K562 (cell line): ENCODE measurements at regions not wholly inside any gene's neighbourhood (a gene's known extent, or its start where the extent isn't known, plus 50 kb on each side); places are given as distances from the start of the nearest gene placed in this dataset.

Experiments
- ATAC-seq: fragments of 200-7000 bp; cut with Tn5 transposase; 3 replicates; pipeline ENCODE4 v1.9.1; 2020; ENCODE audit warnings: moderate library complexity
- BruUV-seq: library from RNA; stranded (reverse); fragments of 400-500 nt; replicated peaks from 2 replicates; lab custom pipeline; 2021; lab: Mats Ljungman, UMichigan
- CTCF ChIA-PET: fragments of 300-600 bp; formaldehyde crosslinking; extraction: SDS; loops from one replicate; lab custom pipeline; 2021; ENCODE audit warnings: low intra/inter-chr PET ratio; lab: Yijun Ruan, JAX
- POLR2A ChIA-PET: fragments of 300-600, 350-650 bp; sonication (Branson Sonifier 250); formaldehyde crosslinking; extraction: SDS; loops from one replicate; lab custom pipeline; 2021; ENCODE audit warnings: antibody characterized with exemption, inconsistent platforms; lab: Yijun Ruan, JAX
- DNase-seq, 4 experiments: peaks; one replicate each; pipeline versions ENCODE4 v3.0.0 to v3.0.0-alpha.2; 2011 to 2018; ENCODE audit warnings: low spot score in 3 of 4, mixed read lengths in 3 of 4; ENCODE audit errors: extremely low read depth in 1 of 4
- FAIRE-seq: peaks from 2 replicates; lab custom pipeline; 2011; peaks lifted over from hg19 to GRCh38; lab: Jason Lieb, UNC
- H2AFZ ChIP-seq: 2 replicates; pipeline ENCODE4 v1.6.0; 2011; ENCODE audit warnings: low read depth, low read length, control low read depth, inconsistent platforms
- H3K27ac ChIP-seq: fragments of 200-600 bp; 3 replicates; pipeline ENCODE4 v1.8.0; 2011; ENCODE audit warnings: low read depth, mild to moderate bottlenecking, control low read depth, inconsistent platforms, low read length, moderate library complexity, mixed read lengths; ENCODE audit errors: extremely low read depth
- H3K27me3 ChIP-seq, 2 experiments: fragments of 300-600 bp in 1 of 2; 2 replicates in 1 of 2; 3 replicates in 1 of 2; pipeline versions ENCODE4 v1.6.0 to v1.8.0; 2011; ENCODE audit warnings: inconsistent platforms in 2 of 2, low read length in 2 of 2, mild to moderate bottlenecking in 1 of 2, mixed read lengths in 1 of 2, moderate library complexity in 1 of 2; ENCODE audit not compliant: control insufficient read depth in 2 of 2, insufficient read depth in 2 of 2
- H3K36me3 ChIP-seq: fragments of 300-600 bp; 3 replicates; pipeline ENCODE4 v1.8.0; 2011; ENCODE audit warnings: mild to moderate bottlenecking, low read length, inconsistent platforms; ENCODE audit not compliant: control insufficient read depth, insufficient read depth
- H3K4me1 ChIP-seq, 2 experiments: fragments of 200-600 bp in 1 of 2; replicated peaks in 1 of 2; 2 replicates in 1 of 2; 3 replicates in 1 of 2; pipeline versions ENCODE4 v1.5.1 to v1.8.0; 2011; ENCODE audit warnings: inconsistent platforms in 2 of 2, low read length in 2 of 2, mild to moderate bottlenecking in 1 of 2, mixed read lengths in 1 of 2, moderate library complexity in 1 of 2; ENCODE audit not compliant: control insufficient read depth in 2 of 2, insufficient read depth in 2 of 2
- H3K4me2 ChIP-seq: 2 replicates; pipeline ENCODE4 v1.6.1; 2011; ENCODE audit warnings: low read length, control low read depth, inconsistent platforms, mixed read lengths; ENCODE audit not compliant: insufficient read depth
- H3K4me3 ChIP-seq: fragments of 200-600 bp; sonication (generic), shearing (Covaris generic); 2 replicates; pipeline ENCODE4 v1.5.1; 2016; ENCODE audit warnings: control low read depth, inconsistent platforms
- H3K79me2 ChIP-seq: fragments of 200-600 bp; 3 replicates; pipeline ENCODE4 v1.8.0; 2011; ENCODE audit warnings: low read length, inconsistent platforms; ENCODE audit not compliant: control insufficient read depth, insufficient read depth
- H3K9ac ChIP-seq, 2 experiments: 2 replicates each; pipeline versions ENCODE4 v1.6.0 to v1.6.1; 2011; ENCODE audit warnings: low read depth in 2 of 2, low read length in 2 of 2, control low read depth in 1 of 2, inconsistent platforms in 1 of 2, mild to moderate bottlenecking in 1 of 2, mixed read lengths in 1 of 2; ENCODE audit not compliant: insufficient read depth in 1 of 2
- H3K9me1 ChIP-seq: one replicate; pipeline ENCODE4 v1.6.0; 2011; ENCODE audit warnings: inconsistent platforms, mild to moderate bottlenecking, low read length, moderate library complexity; ENCODE audit not compliant: control insufficient read depth, insufficient read depth
- H3K9me3 ChIP-seq: replicated peaks from 2 replicates; pipeline ENCODE4 v1.5.1; 2011; ENCODE audit warnings: low read depth, low read length, inconsistent platforms; ENCODE audit not compliant: control insufficient read depth, insufficient read depth
- H4K20me1 ChIP-seq: replicated peaks from 2 replicates; pipeline ENCODE4 v1.6.1; 2011; ENCODE audit warnings: low read length, inconsistent platforms, mixed read lengths; ENCODE audit not compliant: control insufficient read depth, insufficient read depth
- BMI1 ChIP-seq: fragments of 150-350 bp; IDR thresholded peaks from 2 replicates; pipeline ENCODE4 v1.6.1; 2014; ENCODE audit warnings: low read length
- CEBPG ChIP-seq, 3 experiments: fragments of 200-800 bp in 1 of 3; sonication (Bioruptor generic) in 1 of 3; sonication (generic) in 1 of 3; formaldehyde crosslinking in 1 of 3; IDR thresholded peaks in 2 of 3; conservative IDR thresholded peaks in 1 of 3; 2 replicates each; pipeline versions ENCODE4 v1.6.1 to v1.8.0; 2016 to 2022; ENCODE audit warnings: missing compliant biosample characterization in 2 of 3, missing genetic modification characterization in 2 of 3, mild to moderate bottlenecking in 1 of 3, missing genetic modification reagents in 1 of 3
- ESRRB ChIP-seq: fragments of 250-450 bp; sonication (Bioruptor Pico); IDR thresholded peaks from 2 replicates; pipeline ENCODE4 v1.5.0; 2020; ENCODE audit warnings: mild to moderate bottlenecking, moderate library complexity, borderline replicate concordance
- HLTF ChIP-seq: fragments of 450-650 bp; IDR thresholded peaks from 2 replicates; pipeline ENCODE4 v1.6.1; 2016
- KAT2B ChIP-seq: IDR thresholded peaks from one replicate; pipeline ENCODE4 v1.6.1; 2012; ENCODE audit warnings: low read depth, mild to moderate bottlenecking, control low read depth, inconsistent platforms, low read length, moderate library complexity
- KDM2B ChIP-seq: fragments of 250-450 bp; sonication (Bioruptor Pico); IDR thresholded peaks from 2 replicates; pipeline ENCODE4 v1.8.0; 2021; ENCODE audit warnings: mild to moderate bottlenecking, moderate library complexity
- KDM4B ChIP-seq, 2 experiments: fragments of 450-650 bp in 1 of 2; sonication (generic) in 1 of 2; IDR thresholded peaks; 2 replicates each; pipeline ENCODE4 v1.6.1; 2016 to 2017; ENCODE audit warnings: borderline replicate concordance in 2 of 2, antibody characterized with exemption in 1 of 2, low read depth in 1 of 2, mild to moderate bottlenecking in 1 of 2
- KDM5B ChIP-seq: fragments of 200-600 bp; sonication (generic); IDR thresholded peaks from 2 replicates; pipeline ENCODE4 v1.6.1; 2012; ENCODE audit warnings: low read depth, mild to moderate bottlenecking, moderate library complexity, low read length, control low read depth, inconsistent platforms; ENCODE audit not compliant: insufficient replicate concordance
- MECOM ChIP-seq: fragments of 250-450 bp; sonication (Bioruptor Pico); IDR thresholded peaks from 2 replicates; pipeline ENCODE4 v1.8.0; 2022; ENCODE audit warnings: inconsistent platforms
- MED1 ChIP-seq: sonication (generic); formaldehyde crosslinking; IDR thresholded peaks from 2 replicates; pipeline ENCODE4 v1.8.1; 2023; ENCODE audit warnings: missing genetic modification reagents, borderline replicate concordance
- TAF7 ChIP-seq: fragments of 450-650 bp; IDR thresholded peaks from 2 replicates; pipeline ENCODE4 v1.6.1; 2016; ENCODE audit warnings: missing genetic modification characterization, missing compliant biosample characterization
- ZNF253 ChIP-seq: fragments of 250-450 bp; sonication (Bioruptor Pico); conservative IDR thresholded peaks from 2 replicates; pipeline ENCODE4 v1.6.1; 2021; ENCODE audit warnings: mild to moderate bottlenecking
- WGBS: fragments of 100-300 bp; shearing (Covaris generic); methylation state at CpG from one replicate; pipeline ENCODE4 v1.1.6; 2016; ENCODE audit warnings: low coverage, mixed read lengths; ENCODE audit not compliant: insufficient coverage; ENCODE audit errors: missing lambda C conversion rate; 5-methylcytosine and 5-hydroxymethylcytosine counted together
- in situ Hi-C: fragments of 300-500 bp; cut with MboI; formaldehyde crosslinking; loops from 4 replicates; pipeline ENCODE4 v1.15.0; 2018; ENCODE audit warnings: inconsistent platforms, mixed read lengths
- intact Hi-C: fragments of 100-400 bp; cut with micrococcal nuclease; formaldehyde crosslinking; loops from 2 replicates; pipeline ENCODE4 v1.14.2; 2022

DNA sequence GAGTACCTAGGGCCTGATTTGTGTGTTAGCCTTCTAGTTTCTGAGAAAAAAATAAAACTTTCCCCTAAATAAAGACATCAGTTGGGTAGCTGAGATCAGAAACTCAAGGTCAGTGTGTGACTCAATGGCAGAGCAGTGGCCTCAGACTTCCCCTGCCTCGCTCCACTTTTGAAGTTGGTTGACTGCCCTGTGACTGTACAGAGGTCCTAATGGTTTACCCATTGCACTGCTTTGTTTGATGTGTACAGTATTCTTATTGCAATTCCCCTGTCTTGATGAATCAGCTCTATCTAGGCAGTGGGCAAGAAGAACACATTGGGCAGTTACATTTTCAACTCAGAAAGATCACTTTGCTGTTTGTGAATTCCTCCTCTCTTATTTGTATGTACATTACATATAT lies 315.7 kb downstream of the KCNS3 start:
- Histone ChIP-seq H3K9me1 (no peaks in the 10 kb centered on the region), H3K36me3 (no peaks in the 10 kb centered on the region), H3K79me2 (no peaks in the 10 kb centered on the region), H3K4me2 (no peak overlapping the region), H3K4me1 (no peaks in the 10 kb centered on the region), H3K9me3 (no peaks in the 10 kb centered on the region; the same call in 1 of the 2 replicates), H3K27me3 (no peaks in the 10 kb centered on the region), H3K9ac (no peak overlapping the region), H4K20me1 (no peaks in the 10 kb centered on the region), H3K4me3 (no peak overlapping the region), H2AFZ (no peak overlapping the region), H3K27ac (no peak overlapping the region)
- in situ Hi-C loops (no loop called here), intact Hi-C loops (no loop called here)
- FAIRE-seq = no peak
- no peak for DNase-seq
- no TSS peak for BruUV-seq
- POLR2A ChIA-PET = no interaction called here
- no peak for ATAC-seq
- TF ChIP-seq KDM5B = no peak
- TF ChIP-seq HLTF = no peak
- no peak for TF ChIP-seq ESRRB (CRISPR knock-in tag)
- no peak for TF ChIP-seq KDM4B (IDR thresholded peaks at IDR 0.05; ENCODE audit: borderline replicate concordance in 2 of 2, low read depth in 1 of 2)
- no peak for TF ChIP-seq MECOM (CRISPR knock-in tag)
- no peak for TF ChIP-seq KDM2B (CRISPR knock-in tag)
- no peak for TF ChIP-seq MED1 (CRISPR knock-in tag)
- no peak for TF ChIP-seq ZNF253 (CRISPR knock-in tag)
- TF ChIP-seq CEBPG (CRISPR knock-in tag; IDR thresholded peaks at IDR 0.05) = no peak
- TF ChIP-seq CEBPG (tag; conservative IDR thresholded peaks at IDR 0.05 in 1 of 2, IDR thresholded peaks at IDR 0.05 in 1 of 2) = no peak
- TF ChIP-seq TAF7 = no peak
- TF ChIP-seq KAT2B = no peak
- no peak for TF ChIP-seq BMI1
- CTCF ChIA-PET = no interaction called here
- 0% methylated on average over 1 of the region's 1 CpG for WGBS
